Endodermal cell (in vitro differentiated cells): ENCODE measurements at regions not wholly inside any gene's neighbourhood (a gene's known extent, or its start where the extent isn't known, plus 50 kb on each side); places are given as distances from the start of the nearest gene placed in this dataset.

Experiments used
- DNase-seq: peaks from one replicate; pipeline ENCODE4 v3.0.0-alpha.2; 2017
- H3K27ac ChIP-seq: 2 replicates; pipeline ENCODE4 v1.5.1; 2013; ENCODE audit warnings: mild to moderate bottlenecking, low read depth, low read length, moderate library complexity
- H3K27me3 ChIP-seq: 2 replicates; pipeline ENCODE4 v1.6.1; 2013; ENCODE audit warnings: mild to moderate bottlenecking, low read length, moderate library complexity; ENCODE audit not compliant: insufficient read depth, control insufficient read depth, poor library complexity, severe bottlenecking
- H3K36me3 ChIP-seq: 2 replicates; pipeline ENCODE4 v1.7.0; 2013; ENCODE audit warnings: mild to moderate bottlenecking, low read length, moderate library complexity; ENCODE audit not compliant: control insufficient read depth, insufficient read depth
- H3K4me1 ChIP-seq: one replicate; pipeline ENCODE4 v1.7.0; 2013; ENCODE audit warnings: low read length; ENCODE audit not compliant: control insufficient read depth, insufficient read depth
- H3K4me3 ChIP-seq: 2 replicates; pipeline ENCODE4 v1.5.1; 2013; ENCODE audit warnings: mild to moderate bottlenecking, low read length, moderate library complexity
- H3K9ac ChIP-seq: 2 replicates; pipeline ENCODE4 v1.6.1; 2013; ENCODE audit warnings: mild to moderate bottlenecking, low read length, moderate library complexity; ENCODE audit not compliant: poor library complexity, severe bottlenecking; ENCODE audit errors: extremely low read depth
- H3K9me3 ChIP-seq: 2 replicates; pipeline ENCODE4 v1.6.1; 2013; ENCODE audit warnings: mild to moderate bottlenecking, low read length, moderate library complexity; ENCODE audit not compliant: control insufficient read depth
- H3K27ac Mint-ChIP-seq: 2 replicates; pipeline ENCODE4 v1.8.0; 2020; ENCODE audit warnings: mixed read lengths
- H3K27me3 Mint-ChIP-seq: 2 replicates; pipeline ENCODE4 v1.8.0; 2021; ENCODE audit warnings: mild to moderate bottlenecking, mixed read lengths; ENCODE audit not compliant: insufficient read depth
- H3K36me3 Mint-ChIP-seq: 2 replicates; pipeline ENCODE4 v1.8.0; 2020; ENCODE audit warnings: low read depth, mixed read lengths
- H3K4me1 Mint-ChIP-seq: 2 replicates; pipeline ENCODE4 v1.8.0; 2020; ENCODE audit warnings: mixed read lengths
- H3K4me3 Mint-ChIP-seq: 2 replicates; pipeline ENCODE4 v1.8.0; 2020; ENCODE audit warnings: mild to moderate bottlenecking, moderate library complexity, mixed read lengths
- H3K9me3 Mint-ChIP-seq: 2 replicates; pipeline ENCODE4 v1.8.0; 2020; ENCODE audit warnings: mild to moderate bottlenecking, mixed read lengths
- CTCF ChIP-seq: fragments of 200-600 bp; sonication (generic); conservative IDR thresholded peaks from 2 replicates; pipeline ENCODE4 v1.5.0; 2021; ENCODE audit warnings: antibody characterized with exemption, mild to moderate bottlenecking
- WGBS, 2 experiments: methylation state at CpG; one replicate each; pipeline versions ENCODE4 v1.1.5 to v1.1.7; 2013; ENCODE audit warnings: missing lambda C conversion rate in 2 of 2, mixed read lengths in 1 of 2; ENCODE audit not compliant: insufficient coverage in 1 of 2, insufficient read length in 1 of 2; 5-methylcytosine and 5-hydroxymethylcytosine counted together

- Mint-ChIP-seq H3K4me1 (peaks cover 6% of the 10 kb centered on the region), H3K27me3 (peaks cover 2% of the 10 kb centered on the region), H3K27ac (no peak overlapping the region), H3K4me3 (no peak overlapping the region), H3K9me3 (peaks cover 38% of the 10 kb centered on the region), H3K36me3 (no peaks in the 10 kb centered on the region)
- Histone ChIP-seq H3K4me1 (no peaks in the 10 kb centered on the region), H3K9me3 (peaks cover 23% of the 10 kb centered on the region), H3K4me3 (no peak overlapping the region), H3K27ac (no peak overlapping the region), H3K36me3 (no peaks in the 10 kb centered on the region), H3K27me3 (no peaks in the 10 kb centered on the region), H3K9ac (no peak overlapping the region)
- whole genome bisulfite sequencing, 2 experiments = 83 to 100% methylated on average over 1 to 2 of the region's 2 CpGs
- TF ChIP-seq CTCF = no peak
- no peak for DNase-seq
Measured at GRCh38 chr3:120544361-120544760, 51.8 kb upstream of the NDUFB4 start.

GRCh38 chr3:120536642-120537041, 59.5 kb upstream of the NDUFB4 start:
- Mint-ChIP-seq H3K36me3 (no peaks in the 10 kb centered on the region), H3K4me1 (no peaks in the 10 kb centered on the region), H3K27me3 (peaks cover 19% of the 10 kb centered on the region), H3K9me3 (peaks cover 42% of the 10 kb centered on the region), H3K27ac (no peak overlapping the region), H3K4me3 (no peak overlapping the region)
- Histone ChIP-seq H3K4me3 (no peak overlapping the region), H3K4me1 (no peaks in the 10 kb centered on the region), H3K27ac (no peak overlapping the region), H3K36me3 (no peaks in the 10 kb centered on the region), H3K9ac (no peak overlapping the region), H3K27me3 (no peaks in the 10 kb centered on the region), H3K9me3 (peaks cover 11% of the 10 kb centered on the region)
- WGBS, 2 experiments = 86 to 87% methylated on average over 3 of the region's 3 CpGs
- DNase-seq = no peak
- TF ChIP-seq CTCF = no peak

GRCh38 chr3:120532969-120533368, 63.2 kb upstream of the NDUFB4 start:
- H3K9me3 ChIP-seq = no peaks in the 10 kb centered on the region
- no peak overlapping the region for H3K9ac ChIP-seq
- Mint-ChIP-seq H3K27ac (no peak overlapping the region), H3K27me3 (peaks cover 17% of the 10 kb centered on the region), H3K9me3 (peaks cover 12% of the 10 kb centered on the region), H3K4me3 (no peak overlapping the region), H3K36me3 (no peaks in the 10 kb centered on the region), H3K4me1 (no peaks in the 10 kb centered on the region)
- H3K4me3 ChIP-seq = no peak overlapping the region
- no peaks in the 10 kb centered on the region for H3K27me3 ChIP-seq
- no peak overlapping the region for H3K27ac ChIP-seq
- H3K36me3 ChIP-seq = no peaks in the 10 kb centered on the region
- 100% methylated on average over 2 of the region's 2 CpGs; no CpG with 5 or more reads in 1 of the 2 experiments for WGBS, 2 experiments
- no peak for DNase-seq
- TF ChIP-seq CTCF = no peak
- H3K4me1 ChIP-seq = no peaks in the 10 kb centered on the region
